ENCODE measurements at regions not wholly inside any gene's neighbourhood (a gene's known extent, or its start where the extent isn't known, plus 50 kb on each side); places are given as distances from the start of the nearest gene placed in this dataset.

GRCh38 chr11:129605815-129606214, 209.8 kb upstream of the TMEM45B start (continued):
- TF ChIP-seq EGR1 (IDR thresholded peaks at IDR 0.05; ENCODE audit: low read depth) (no peak), SRF (IDR thresholded peaks at IDR 0.05; ENCODE audit: low read depth) (no peak), ELF1 (IDR thresholded peaks at IDR 0.05; ENCODE audit: borderline replicate concordance, low read depth) (no peak), POLR2A (IDR thresholded peaks at IDR 0.05; ENCODE audit: borderline replicate concordance, extremely low read depth, insufficient read depth, insufficient read length) (no peak), SP1 (IDR thresholded peaks at IDR 0.05; ENCODE audit: low read depth) (no peak), EZH2 (IDR thresholded peaks at IDR 0.05) (no peak), CBX3 (IDR thresholded peaks at IDR 0.05; ENCODE audit: low read depth) (no peak), ZBTB33 (IDR thresholded peaks at IDR 0.05; ENCODE audit: extremely low read depth, insufficient replicate concordance, low read length) (no peak)

GRCh38 chr11:129608711-129609110, 206.9 kb upstream of the TMEM45B start:
- TF ChIP-seq RAD21 (IDR thresholded peaks at IDR 0.05; ENCODE audit: low read depth) (no peak), TCF7L2 (IDR thresholded peaks at IDR 0.05; ENCODE audit: borderline replicate concordance, extremely low read depth, insufficient read depth, insufficient read length) (no peak), ZFX (IDR thresholded peaks at IDR 0.05) (no peak), FOSL1 (IDR thresholded peaks at IDR 0.05; ENCODE audit: low read depth) (no peak), CEBPB (IDR thresholded peaks at IDR 0.05; ENCODE audit: low read depth) (no peak), SIN3A (IDR thresholded peaks at IDR 0.05; ENCODE audit: low read depth) (no peak)
- no peaks in the 10 kb centered on the region for H3K9me2 ChIP-seq (ENCODE audit: insufficient read depth)
- H3K4me1 ChIP-seq (ENCODE audit: control insufficient read depth in 1 of 2, insufficient read depth in 2 of 2, low read length in 2 of 2) = peaks cover 0 to 7% of the 10 kb centered on the region in 2 experiments; a peak in 1 of 4 replicates
- ATAC-seq = no peak
- H3K27ac ChIP-seq (ENCODE audit: low read depth, low read length) = no peak overlapping the region
- RAD21 ChIA-PET (ENCODE audit: low non-redundant PET in 1 of 2, low total read pairs in 2 of 2, uncharacterized antibody in 2 of 2, unreplicated experiment in 2 of 2) = no interaction called here
- H3K9me3 ChIP-seq (ENCODE audit: control insufficient read depth in 1 of 2, insufficient read depth in 1 of 2, low read depth in 1 of 2, low read length in 2 of 2) = no peaks in the 10 kb centered on the region
- H2AFZ ChIP-seq (ENCODE audit: low read depth, low read length, poor library complexity, severe bottlenecking) = no peak overlapping the region
- BruUV-seq (replicated peaks) = no TSS peak
- H3K9ac ChIP-seq (ENCODE audit: low read length) = no peak overlapping the region
- no peak for DNase-seq (ENCODE audit: low read depth, low spot score)
- H3K4me2 ChIP-seq (ENCODE audit: low read length) = no peak overlapping the region
- intact Hi-C loops (cut with micrococcal nuclease) = no loop called here
- no peaks in the 10 kb centered on the region for H4K20me1 ChIP-seq (ENCODE audit: insufficient read depth)
- H3K79me2 ChIP-seq (ENCODE audit: insufficient read depth, low read length) = no peaks in the 10 kb centered on the region
- H3K27me3 ChIP-seq (ENCODE audit: insufficient read depth, low read length) = no peaks in the 10 kb centered on the region
- no peak overlapping the region for H3K4me3 ChIP-seq (replicated peaks in 1 of 2; ENCODE audit: low read depth in 1 of 2, low read length in 2 of 2)
- no peaks in the 10 kb centered on the region for H3K36me3 ChIP-seq (ENCODE audit: control insufficient read depth in 1 of 2, insufficient read depth in 2 of 2, low read length in 2 of 2)
- CTCF ChIA-PET = no interaction called here
- POLR2A ChIA-PET = no interaction called here

All from HCT116 (cell line).